SW480 (cell line): ENCODE measurements at regions not wholly inside any gene's neighbourhood (a gene's known extent, or its start where the extent isn't known, plus 50 kb on each side); places are given as distances from the start of the nearest gene placed in this dataset.
"Not testable (repeated sequence)": the region's sequence is repeated elsewhere in the genome, so short reads cannot be mapped to it uniquely, and the experiment has no call there.

Experiments used
- DNase-seq: peaks from one replicate; pipeline ENCODE4 v3.0.0-alpha.2; 2016; ENCODE audit warnings: low spot score

GRCh38 chr1:95903060-95903459, 669.0 kb downstream of the RWDD3 start:
- DNase-seq, result no peak

GRCh38 chr1:95905818-95906395, 671.9 kb downstream of the RWDD3 start:
- no peak for DNase-seq

- not testable (repeated sequence) for DNase-seq
These were observed 677.7 kb downstream of the RWDD3 start for GRCh38 chr1:95911739-95912138.

GRCh38 chr1:95916616-95917015, 682.6 kb downstream of the RWDD3 start:
- DNase-seq, result no peak

- DNase-seq, result no peak
These were observed 690.7 kb downstream of the RWDD3 start for GRCh38 chr1:95924684-95925083.

- no peak for DNase-seq
These were observed 692.3 kb downstream of the RWDD3 start for GRCh38 chr1:95926331-95926730.

GRCh38 chr1:95927061-95927460, 693.1 kb downstream of the RWDD3 start:
- DNase-seq, result no peak

GRCh38 chr1:95935719-95936118, 701.7 kb downstream of the RWDD3 start:
- DNase-seq, result no peak

GRCh38 chr1:95941121-95941798, 707.2 kb downstream of the RWDD3 start:
- DNase-seq, result no peak

GRCh38 chr1:95948023-95948422, 714.0 kb downstream of the RWDD3 start:
- no peak for DNase-seq

- no peak for DNase-seq
These were observed 717.5 kb downstream of the RWDD3 start for GRCh38 chr1:95951371-95952102.

GRCh38 chr1:95953015-95953414, 719.0 kb downstream of the RWDD3 start:
- DNase-seq, result no peak

GRCh38 chr1:95954585-95954984, 720.6 kb downstream of the RWDD3 start:
- DNase-seq, result no peak

- DNase-seq, result no peak
These were observed 722.2 kb downstream of the RWDD3 start for GRCh38 chr1:95956215-95956614.

- no peak for DNase-seq
These were observed 723.7 kb downstream of the RWDD3 start for GRCh38 chr1:95957748-95958147.

GRCh38 chr1:95966866-95967265, 732.9 kb downstream of the RWDD3 start:
- DNase-seq, result no peak

GRCh38 chr1:95974586-95974985, 740.6 kb downstream of the RWDD3 start:
- no peak for DNase-seq

GRCh38 chr1:95982711-95983110, 738.9 kb upstream of the PTBP2 start:
- DNase-seq, result no peak

GRCh38 chr1:95983831-95984230, 737.8 kb upstream of the PTBP2 start:
- DNase-seq, result no peak

- no peak for DNase-seq
These were observed 736.7 kb upstream of the PTBP2 start for GRCh38 chr1:95984798-95985374.

- DNase-seq, result no peak
These were observed 731.6 kb upstream of the PTBP2 start for GRCh38 chr1:95990033-95990432.

- DNase-seq, result no peak
These were observed 729.6 kb upstream of the PTBP2 start for GRCh38 chr1:95991787-95992520.
